Dermis microvascular lymphatic vessel endothelial cell (primary cell): ENCODE measurements at regions not wholly inside any gene's neighbourhood (a gene's known extent, or its start where the extent isn't known, plus 50 kb on each side); places are given as distances from the start of the nearest gene placed in this dataset.
"Not testable (repeated sequence)": the region's sequence is repeated elsewhere in the genome, so short reads cannot be mapped to it uniquely, and the experiment has no call there.

Experiments used
- DNase-seq, 2 donors: peaks; one replicate each; pipeline versions ENCODE4 v3.0.0 to v3.0.0-alpha.2; 2010; ENCODE audit warnings: low read depth in 2 of 2

DNA sequence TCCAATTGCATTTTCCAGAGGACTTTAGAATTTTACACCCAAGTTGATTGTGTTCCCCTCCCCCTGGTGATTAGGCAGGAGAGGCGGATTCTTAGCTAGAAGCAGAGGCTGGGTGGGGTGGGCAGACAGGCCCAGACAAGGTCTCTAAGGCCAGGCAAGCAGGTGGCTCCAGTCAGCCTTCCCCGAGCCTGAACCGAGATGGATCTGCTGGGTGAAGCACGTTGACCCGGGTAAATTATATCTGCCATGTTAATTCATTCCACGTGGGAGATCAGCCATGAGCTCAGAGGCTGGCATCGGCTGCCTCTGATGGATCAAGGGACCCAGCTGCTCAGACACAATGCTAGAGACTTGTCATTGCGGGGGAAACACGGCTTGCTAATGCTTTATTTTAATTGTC, 159.5 kb upstream of the MAFB start:
- no peak for DNase-seq

DNA sequence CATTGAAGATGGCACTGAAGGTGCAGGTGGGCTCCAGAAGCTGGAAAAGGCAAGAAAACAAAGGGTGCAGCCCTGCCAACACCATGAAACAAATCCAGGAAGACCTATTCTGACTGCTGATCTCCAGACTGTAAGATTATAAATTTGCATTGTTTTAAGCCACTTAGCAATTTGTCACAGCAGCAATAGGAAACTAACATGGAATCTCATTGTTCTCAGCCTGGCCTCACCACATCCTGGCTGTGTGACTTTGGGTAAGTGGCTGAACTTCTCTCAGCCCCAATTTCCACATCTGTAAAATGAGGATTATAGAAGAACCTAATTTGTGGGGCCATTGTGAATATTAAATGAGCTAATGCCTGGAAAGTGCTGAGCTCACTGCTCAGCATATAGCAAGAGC, 160.4 kb upstream of the MAFB start:
- DNase-seq = peak in 1 of 2 donors; percentile 9

DNA sequence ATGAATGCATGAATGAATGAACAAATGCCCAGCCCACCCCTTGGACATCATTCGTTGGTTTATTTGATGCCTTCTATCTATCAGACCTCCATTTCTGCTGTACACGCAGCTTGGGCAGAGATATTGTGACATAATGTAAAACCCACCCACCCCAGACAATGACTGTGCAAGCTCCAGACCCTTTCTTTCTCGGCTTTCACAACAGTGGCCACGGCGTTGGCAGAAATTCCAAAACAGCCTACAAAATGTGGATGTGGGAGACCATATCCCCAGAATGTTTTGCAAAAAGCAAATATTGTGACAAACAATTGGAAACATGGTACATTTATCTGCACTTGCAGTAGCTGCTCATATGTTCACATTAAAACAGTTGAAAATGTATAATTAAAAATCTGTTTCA, 162.0 kb upstream of the MAFB start:
- DNase-seq = no peak

DNA sequence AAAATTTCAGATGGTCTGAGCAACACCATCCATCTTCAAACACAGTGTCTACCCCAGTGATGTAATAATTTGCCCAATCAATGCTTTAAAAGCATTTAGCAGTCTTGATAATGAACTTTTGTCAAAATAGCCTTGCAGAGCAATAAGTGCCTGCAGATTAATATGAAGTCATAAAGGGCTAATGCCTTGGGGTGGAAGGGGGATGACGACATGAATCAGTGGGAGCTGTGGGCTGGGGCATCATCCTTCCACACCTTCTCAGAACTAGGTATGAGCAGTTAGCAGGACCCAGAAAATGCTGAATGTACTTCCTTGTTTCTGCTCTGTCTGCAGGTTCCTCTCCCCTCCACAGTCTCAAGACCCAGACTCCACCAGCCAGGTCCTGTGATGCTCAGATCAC, 166.2 kb upstream of the MAFB start:
- no peak for DNase-seq

DNA sequence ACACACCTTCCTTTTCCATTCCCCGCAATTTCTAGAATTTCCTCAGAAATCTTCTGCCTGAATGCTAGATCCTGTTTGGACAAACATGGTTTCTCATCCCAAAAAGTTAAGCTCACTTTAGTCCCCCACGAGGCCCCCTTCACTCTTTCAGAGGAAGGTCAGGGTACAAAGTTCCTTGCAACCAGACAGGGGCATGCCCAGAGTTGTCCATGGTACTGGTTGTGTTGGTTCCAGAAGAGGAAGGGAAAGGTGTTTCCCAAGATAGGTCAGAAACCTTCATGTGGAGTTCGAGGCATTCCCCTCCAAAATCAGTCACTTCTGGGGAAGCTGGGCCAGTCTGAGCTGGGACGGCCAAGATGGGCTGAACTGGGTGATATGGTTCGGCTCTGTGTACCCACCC, 167.6 kb upstream of the MAFB start:
- no peak for DNase-seq

DNA sequence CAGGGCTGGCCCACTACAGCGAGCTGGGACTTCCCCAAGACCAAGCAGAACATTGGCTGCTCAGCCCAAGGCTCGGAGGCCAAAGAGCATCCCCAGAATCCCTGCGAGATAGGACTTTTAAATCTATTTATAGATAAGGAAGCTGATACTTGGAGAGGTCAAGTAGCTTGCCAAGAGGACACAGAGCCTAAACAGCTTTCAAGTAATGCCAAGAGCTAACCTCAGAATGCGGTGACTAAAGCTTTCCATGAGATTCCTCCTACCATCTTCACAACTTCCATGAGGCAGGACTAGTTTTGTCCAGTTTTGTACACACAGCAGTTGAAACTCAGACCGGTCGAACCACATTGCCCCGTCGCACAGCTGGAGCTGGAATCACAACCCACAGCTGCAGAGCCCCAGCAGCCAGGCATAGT, 168.1 kb upstream of the TOP1 start:
- no peak for DNase-seq

DNA sequence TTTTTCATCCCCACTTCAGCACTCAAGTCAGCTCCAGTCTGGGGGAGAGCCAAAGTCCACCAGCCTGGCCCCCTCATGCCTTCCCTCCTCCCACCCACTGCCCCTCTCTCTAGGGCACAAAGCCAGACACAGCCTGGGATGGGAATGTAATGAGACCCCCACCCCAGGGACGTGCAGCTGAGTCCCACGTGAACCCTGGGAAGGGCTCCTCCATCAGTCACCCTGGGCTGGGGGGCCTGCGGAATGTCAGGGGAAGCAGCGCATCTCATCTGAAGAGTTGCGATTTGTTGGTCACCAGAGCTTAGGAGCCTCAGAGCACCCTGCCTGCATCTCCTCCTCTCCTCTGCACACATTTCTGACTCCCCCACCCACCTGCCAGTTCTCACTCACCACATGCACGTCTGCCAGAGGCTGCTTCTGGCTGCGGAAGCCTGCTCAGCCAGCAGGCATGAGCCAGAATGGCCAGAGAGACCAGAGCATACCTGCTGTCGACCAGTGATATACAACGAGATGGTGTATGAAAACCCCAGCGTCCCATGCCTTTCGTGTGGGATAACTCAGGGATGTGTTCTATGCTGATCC, 167.1 kb upstream of the TOP1 start:
- no peak for DNase-seq

DNA sequence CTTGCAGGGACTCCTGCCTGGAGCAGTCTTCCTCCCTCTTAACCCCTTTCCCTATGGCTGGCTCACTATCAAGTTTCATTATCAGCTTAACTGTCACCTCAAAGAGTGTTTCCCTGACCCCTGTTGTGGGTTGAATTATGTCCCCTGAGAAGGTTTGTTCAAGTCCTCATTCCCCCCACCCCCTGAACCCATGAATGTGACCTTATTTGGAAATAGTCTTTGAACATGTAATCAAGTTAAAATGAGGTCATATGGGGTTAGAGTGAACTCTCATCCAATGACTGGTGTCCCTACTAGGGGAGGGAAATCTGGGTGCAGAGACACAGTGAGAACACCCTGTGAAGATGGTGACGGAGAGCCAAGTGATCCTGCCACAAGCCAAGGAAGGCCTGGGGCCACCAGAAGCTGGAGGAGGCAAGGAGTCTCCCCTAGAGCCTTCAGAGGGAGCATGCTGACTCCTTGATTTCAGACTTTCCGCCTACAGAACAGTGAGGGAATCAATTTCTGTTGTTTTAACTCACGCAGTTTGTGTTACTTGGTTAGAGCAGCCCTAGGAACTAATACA, 165.2 kb upstream of the TOP1 start:
- DNase-seq = no peak

DNA sequence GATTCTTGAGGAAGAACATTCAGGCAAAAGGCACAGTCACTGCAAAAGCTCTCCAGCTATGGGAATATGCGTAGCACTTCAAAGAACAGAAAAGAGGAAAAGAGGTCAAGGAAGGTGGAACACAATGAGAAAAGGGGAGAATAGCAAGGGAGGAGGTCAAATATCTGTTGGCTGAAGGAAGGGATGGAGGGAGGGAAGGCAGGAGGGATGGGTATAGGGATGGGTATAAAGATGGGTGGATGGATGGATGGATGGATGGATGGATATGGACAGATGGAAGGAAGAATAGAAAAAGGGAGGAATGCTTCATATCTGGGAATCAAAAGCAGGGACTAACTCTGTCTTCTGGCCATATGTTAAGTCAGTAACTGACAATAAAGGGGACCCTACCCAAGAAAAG, 164.2 kb upstream of the TOP1 start:
- DNase-seq = no peak

DNA sequence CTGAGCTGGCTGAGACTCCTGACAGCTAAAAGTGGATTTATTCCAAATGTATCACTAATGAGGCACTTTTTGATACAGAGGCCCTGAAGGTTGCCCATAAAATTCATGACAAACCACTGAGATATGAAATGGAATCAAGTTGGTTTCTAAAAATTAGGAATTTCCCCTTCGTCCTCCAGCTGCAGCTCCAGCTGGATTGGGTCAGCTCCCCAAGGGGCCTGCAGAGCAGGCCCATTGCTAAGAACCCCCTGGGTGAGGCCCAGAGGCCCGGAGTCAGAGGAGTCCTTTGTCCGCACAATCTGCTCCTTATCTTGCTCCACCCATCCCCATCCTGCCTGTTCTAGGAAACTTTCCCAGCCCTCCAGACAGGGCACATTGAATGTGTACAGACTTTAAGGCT, 163.5 kb upstream of the TOP1 start:
- DNase-seq = no peak

DNA sequence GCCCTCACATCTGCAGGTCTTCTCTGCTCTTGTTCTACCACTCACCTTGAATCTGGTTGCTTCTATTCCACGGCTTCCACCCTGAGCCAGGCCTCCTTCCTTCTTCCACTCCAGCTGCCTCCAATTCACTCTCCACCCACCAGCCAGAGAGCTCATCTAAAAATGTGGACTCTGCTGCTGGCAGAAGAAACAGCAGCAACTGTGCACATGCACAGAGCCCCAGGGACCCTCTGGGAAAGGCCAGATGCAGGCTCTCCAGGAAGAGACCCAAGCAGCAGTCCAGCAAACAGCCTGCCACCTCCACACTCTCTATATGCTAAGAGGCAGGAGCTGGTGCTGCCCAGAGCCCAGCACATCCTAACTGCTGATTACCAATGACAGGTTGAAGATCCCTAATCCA, 162.6 kb upstream of the TOP1 start:
- DNase-seq = no peak

DNA sequence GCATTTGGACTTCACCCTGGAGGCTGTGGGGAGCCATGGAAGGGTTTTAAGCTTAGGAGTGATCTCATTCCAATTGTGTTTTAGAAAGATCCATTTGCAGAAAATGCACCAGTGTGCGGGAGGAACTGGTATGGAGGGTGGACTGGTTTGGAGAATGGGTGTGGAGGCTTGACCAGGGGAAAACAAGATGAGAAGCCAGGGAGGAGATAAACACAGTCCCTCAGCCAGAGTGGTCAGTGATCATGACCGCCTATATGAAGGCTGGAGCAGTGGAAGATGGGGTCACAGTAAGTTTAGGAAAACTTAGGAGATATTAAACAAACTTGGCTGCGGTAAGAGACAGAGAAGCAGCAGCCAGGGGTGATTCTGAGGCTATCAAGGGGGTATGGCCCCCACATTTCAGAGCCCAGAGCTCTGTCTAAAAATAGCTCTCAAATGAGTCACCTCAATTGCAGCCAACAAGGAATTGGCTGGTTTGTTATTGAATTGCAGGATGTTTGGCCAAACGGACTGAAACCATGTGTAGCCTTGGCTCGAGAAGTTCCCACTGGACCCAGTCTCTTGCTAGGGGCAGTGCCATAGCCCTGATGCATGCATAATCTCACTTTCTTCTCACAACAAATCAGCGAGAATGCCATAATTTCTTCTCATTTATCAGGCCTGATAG, 159.9 kb upstream of the TOP1 start:
- DNase-seq = no peak

DNA sequence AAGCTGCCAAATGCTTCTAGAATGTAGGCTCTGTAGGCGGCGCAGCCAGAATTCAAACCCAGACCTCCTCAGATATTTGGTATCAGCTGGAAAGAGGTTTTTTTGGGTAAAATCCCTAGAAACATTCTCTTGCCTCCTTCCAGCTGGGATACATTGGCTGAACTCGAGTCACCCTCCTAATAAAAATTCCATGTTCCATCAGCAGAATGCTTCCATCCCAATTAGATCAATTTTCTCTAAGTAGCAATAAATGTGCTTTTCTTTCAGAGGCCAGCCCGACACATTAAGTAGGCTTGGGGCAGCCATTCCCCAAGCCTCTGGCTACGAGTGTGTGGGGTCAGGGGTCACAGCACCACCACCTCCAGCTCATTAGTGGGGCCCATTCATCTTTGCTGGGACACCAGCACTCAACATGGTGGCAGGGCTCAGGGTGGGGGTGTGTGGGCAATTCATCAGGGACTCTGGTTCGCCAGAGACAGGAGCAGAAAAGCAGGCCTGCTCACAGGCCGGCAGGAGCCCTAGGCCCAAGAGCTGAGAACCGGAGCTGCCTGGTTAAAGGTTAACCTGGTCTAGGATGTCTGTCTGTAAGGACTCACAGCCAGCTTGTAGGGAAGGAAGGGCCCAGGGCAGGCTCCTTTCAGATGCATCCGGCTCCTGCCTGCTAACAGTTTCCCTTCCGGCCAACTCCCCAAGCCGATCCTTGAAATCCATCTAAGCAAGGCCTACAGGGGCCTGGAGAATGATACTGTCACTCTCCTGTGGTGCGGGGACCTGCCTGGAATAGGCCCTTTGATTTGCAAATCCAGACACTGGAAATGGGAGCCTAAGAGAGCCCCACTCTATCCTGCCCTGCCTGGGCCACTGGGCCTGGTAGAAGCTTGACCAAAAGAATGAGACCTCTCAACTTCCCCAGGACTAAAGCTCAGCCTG, 159.1 kb upstream of the TOP1 start:
- no peak for DNase-seq

DNA sequence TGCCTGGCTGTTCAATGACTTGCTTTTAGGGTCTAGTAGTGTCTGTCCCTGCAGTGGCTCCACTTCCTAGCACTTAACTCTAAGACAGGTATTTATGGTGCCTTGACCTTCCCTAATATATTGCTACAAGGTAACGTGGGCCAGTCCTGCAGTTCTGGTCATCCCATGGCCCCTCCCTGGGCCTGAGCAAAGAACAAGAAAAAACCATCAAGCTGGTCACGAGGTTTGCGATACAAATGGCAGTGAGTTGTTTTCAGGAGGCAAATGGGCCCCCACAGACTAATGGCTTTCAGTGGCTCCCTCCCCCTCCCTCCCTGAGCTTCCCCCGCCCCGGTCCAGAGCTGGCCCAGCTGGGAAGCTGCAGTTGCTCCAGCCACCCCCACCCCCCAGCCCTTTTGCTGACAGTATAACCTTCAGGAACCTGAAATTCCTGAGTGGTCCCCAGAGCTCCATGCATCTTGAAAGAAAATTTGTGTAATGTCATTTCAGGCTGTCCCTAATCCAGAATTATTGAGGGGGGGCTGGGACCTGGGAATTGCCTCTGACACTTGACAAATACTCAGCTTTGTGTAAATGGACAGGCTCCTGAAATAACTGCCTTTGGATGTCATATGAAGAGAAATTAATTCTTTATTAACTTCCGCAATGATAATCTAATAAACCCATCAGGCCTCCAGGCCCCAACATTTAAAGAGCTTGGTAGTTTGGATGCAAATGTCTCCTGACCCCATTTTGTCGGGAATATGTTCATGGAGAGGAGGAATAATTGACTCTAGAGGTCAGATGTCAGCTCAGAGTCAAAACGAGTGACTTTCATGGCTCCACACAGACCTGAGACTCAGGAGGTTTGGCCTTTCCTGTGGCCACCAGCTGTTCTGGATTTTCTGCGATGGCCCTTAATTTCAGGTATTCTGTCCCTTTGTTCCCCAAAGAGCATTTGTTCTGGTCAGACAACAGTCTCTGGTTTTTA, 153.2 kb upstream of the TOP1 start:
- DNase-seq = no peak

DNA sequence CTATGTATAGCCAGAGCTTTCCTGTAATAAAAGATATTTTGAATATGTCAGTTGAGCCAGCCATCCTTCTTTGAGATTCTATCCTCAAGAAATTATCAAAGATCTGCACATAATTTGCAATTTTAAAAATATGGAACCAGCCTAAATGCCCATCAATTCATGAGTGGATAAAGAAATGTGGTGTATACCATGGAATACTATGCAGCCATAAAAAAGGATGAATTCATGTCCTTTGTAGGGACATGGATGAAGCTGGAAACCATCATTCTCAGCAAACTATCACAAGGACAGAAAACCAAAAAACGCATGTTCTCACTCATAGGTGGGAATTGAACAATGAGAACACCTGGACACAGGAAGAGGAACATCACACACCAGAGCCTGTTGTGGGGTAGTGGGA, 150.5 kb upstream of the TOP1 start:
- DNase-seq = not testable (repeated sequence)

DNA sequence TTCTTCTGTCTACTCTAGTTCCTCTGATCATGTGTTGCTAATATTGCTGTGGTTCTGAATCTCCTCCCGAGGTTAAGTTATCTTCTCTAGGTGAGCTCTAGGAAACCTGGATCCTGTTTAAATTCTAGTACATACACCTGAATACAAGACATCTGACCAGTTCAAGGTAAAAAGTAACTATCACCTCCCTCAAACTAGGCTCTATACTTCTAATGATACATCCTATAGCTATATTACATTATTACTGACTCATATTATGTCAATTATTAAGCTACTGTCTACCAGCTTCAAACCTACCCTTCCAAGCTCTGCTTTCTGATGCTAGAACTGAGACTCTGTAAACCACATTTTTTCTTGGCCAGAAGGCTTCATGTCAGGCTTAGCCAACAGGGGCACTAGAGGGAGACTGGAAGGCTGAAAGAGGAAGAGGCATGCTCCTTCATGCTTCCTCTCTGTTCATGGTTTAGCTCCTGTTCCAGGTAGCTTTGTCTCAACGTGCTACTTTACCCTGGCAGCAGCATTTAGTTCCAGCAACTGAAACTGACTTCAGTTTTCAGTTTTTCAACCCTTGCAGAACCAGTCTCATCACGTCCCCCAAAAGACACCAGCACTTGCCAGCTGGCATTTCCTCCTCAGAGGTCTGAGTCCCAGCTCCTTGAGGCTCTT, 148.4 kb upstream of the TOP1 start:
- DNase-seq = no peak

DNA sequence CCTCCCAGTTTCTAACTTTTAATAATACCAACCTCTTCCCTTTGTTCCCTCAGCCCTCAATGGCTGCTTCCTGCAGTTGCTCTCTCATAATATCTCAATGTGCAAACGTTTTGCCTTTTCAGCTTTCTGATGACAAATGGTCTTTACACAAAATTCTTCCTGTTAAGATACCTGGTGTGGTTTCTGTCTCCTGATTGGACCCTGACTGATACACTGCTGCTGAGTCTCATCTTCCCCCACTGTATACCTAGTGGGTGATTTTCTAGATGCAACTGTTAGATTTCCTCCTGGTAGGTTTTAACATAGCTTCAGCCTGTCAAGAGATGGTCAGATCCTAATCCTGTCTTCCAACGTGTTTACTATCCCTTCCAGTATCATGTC, 147.9 kb upstream of the TOP1 start:
- DNase-seq = no peak

DNA sequence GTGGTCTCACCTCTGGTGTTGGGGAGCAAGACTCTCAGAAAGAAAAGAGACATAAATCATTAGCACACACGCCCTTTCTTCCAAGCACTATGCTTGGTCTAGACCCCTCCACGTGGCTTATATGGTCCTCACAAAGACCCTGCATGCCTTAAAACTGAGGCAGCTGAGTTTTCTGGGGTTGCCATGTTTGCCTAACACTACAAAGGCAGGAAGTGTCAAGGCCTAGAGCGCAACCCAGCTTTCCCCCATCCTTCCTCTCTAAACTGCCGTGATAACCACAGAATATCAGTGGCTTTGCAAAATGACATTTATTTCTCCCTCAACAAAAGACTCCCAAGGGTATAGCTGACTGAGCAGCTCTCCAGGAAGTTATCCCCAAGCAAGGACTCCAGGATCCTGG, 146.5 kb upstream of the TOP1 start:
- DNase-seq = no peak

DNA sequence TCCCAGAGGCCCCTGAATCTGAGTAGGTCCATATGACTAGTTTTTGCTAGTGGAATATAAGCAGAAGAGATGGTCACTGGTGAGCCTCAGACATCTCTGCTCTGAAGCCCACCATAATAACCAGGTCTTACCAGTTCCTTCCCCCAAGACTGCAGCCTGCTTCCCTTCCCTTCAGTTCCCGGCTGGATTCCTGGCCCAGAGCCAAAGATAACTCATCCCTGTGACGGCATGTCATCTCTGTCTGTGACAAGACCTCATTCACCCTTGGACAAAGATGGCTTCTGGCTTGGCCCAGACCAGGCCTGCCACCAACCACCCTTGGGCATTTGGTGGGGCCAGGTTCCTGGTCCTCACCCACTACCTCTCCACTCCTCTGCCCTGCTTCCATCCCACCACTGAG, 145.5 kb upstream of the TOP1 start:
- peak in 1 of 2 donors; percentile 21 for DNase-seq

DNA sequence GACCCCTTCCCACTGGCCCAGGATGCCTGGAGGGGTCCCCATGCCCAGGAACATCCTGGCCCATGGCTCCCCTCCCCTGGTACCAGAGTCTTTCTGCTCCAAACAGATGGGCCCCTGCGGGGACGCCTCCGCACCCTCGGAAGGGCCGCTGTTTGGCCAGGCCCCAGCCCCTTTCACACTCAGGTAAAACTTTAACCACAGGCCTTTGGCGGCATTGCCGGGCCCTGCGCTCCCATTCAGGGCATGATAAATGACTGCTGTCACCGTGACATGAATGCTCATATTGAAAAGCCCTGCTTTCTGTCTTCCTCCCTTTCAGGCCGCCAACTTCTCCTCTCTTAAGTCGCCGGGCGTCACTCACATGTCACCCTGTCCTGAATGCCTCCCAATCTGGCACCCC, 141.5 kb upstream of the TOP1 start:
- no peak for DNase-seq

DNA sequence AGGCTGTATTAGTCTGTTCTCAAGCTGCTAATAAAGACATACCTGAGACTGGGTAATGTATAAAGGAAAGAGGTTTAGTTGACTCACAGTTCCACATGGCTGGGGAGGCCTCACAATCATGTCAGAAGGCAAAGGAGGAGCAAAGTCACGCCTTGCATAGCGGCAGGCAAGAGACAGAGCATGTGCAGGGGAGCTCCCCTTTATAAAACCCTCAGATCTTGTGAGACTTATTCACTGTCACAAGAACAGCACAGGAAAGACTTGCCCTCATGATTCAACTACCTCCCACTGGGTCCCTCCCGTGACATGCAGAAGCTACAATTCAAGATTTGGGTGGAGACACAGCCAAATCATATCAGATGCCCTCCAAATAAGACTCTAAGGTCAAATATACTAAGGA, 139.4 kb upstream of the TOP1 start:
- not testable (repeated sequence) for DNase-seq
